GM23248 (cell line): ENCODE measurements at regions not wholly inside any gene's neighbourhood (a gene's known extent, or its start where the extent isn't known, plus 50 kb on each side); places are given as distances from the start of the nearest gene placed in this dataset.

Experiments
- EZH2 ChIP-seq: fragments of 200-600 bp; sonication (generic); IDR thresholded peaks from 2 replicates; pipeline ENCODE4 v1.6.1; 2018; ENCODE audit warnings: antibody characterized with exemption, mild to moderate bottlenecking; ENCODE audit not compliant: insufficient read depth, poor library complexity, severe bottlenecking
- EZH2phosphoT487 ChIP-seq: fragments of 200-600 bp; sonication (generic); IDR thresholded peaks from 2 replicates; pipeline ENCODE4 v1.6.1; 2018; ENCODE audit warnings: antibody characterized with exemption, moderate library complexity, mild to moderate bottlenecking, low read depth; ENCODE audit not compliant: insufficient read depth

DNA sequence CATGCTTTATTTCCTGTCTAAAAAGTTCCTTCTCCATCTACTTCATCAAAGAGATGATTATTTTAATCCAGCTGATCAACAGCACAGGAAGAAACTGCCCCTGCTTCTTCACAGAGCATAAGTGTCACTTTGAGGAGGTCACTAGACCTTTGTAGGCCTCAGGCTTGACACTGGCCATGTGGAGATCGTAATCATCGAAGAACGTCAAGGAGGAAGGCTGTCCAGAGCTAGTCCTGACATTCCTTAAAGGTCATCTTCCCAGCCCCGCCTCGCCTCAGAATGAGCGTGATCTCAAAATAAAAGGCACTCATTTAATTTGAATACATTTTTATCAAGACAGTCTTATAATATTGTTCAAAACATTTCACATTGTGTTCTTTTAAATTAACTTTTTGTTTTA, 445.7 kb upstream of the CDH4 start:
- no peak for TF ChIP-seq EZH2
- no peak for TF ChIP-seq EZH2phosphoT487
